Neural progenitor cell (in vitro differentiated cells): ENCODE measurements at regions not wholly inside any gene's neighbourhood (a gene's known extent, or its start where the extent isn't known, plus 50 kb on each side); places are given as distances from the start of the nearest gene placed in this dataset.

Experiments
- DNase-seq: peaks from one replicate; pipeline ENCODE4 v3.0.0-alpha.2; 2016; ENCODE audit warnings: low spot score
- H2AFZ ChIP-seq: fragments of 200-600 bp; sonication (generic); replicated peaks from 2 replicates; pipeline ENCODE4 v1.6.1; 2016; ENCODE audit warnings: antibody characterized with exemption
- H3F3A ChIP-seq: fragments of 200-600 bp; sonication (generic); 2 replicates; pipeline ENCODE4 v1.6.1; 2016; ENCODE audit warnings: antibody characterized with exemption, low read depth
- H3K27ac ChIP-seq: fragments of 200-600 bp; sonication (generic); 2 replicates; pipeline ENCODE4 v1.5.1; 2016; ENCODE audit warnings: mild to moderate bottlenecking
- H3K27me3 ChIP-seq: fragments of 200-600 bp; sonication (generic); 2 replicates; pipeline ENCODE4 v1.6.1; 2016; ENCODE audit warnings: mild to moderate bottlenecking, moderate library complexity
- H3K36me3 ChIP-seq: fragments of 200-600 bp; sonication (generic); 2 replicates; pipeline ENCODE4 v1.5.1; 2016
- H3K4me1 ChIP-seq: fragments of 200-600 bp; sonication (generic); 2 replicates; pipeline ENCODE4 v1.6.1; 2016; ENCODE audit warnings: mixed run types
- H3K4me2 ChIP-seq: fragments of 200-600 bp; sonication (generic); 2 replicates; pipeline ENCODE4 v1.6.1; 2016
- H3K4me3 ChIP-seq: fragments of 200-600 bp; sonication (generic); 2 replicates; pipeline ENCODE4 v1.5.1; 2016
- H3K79me2 ChIP-seq: fragments of 200-600 bp; sonication (generic); 2 replicates; pipeline ENCODE4 v1.6.1; 2016; ENCODE audit warnings: low read depth
- H3K9ac ChIP-seq: fragments of 200-600 bp; sonication (generic); 2 replicates; pipeline ENCODE4 v1.6.1; 2016
- H3K9me3 ChIP-seq: fragments of 200-600 bp; sonication (generic); 2 replicates; pipeline ENCODE4 v1.5.1; 2016; ENCODE audit warnings: low read depth
- H4K20me1 ChIP-seq: fragments of 200-600 bp; sonication (generic); 2 replicates; pipeline ENCODE4 v1.6.1; 2016; ENCODE audit warnings: low read depth
- H3K27ac Mint-ChIP-seq: 3 replicates; pipeline ENCODE4 v1.8.0; 2021; ENCODE audit warnings: mixed read lengths
- H3K27me3 Mint-ChIP-seq: 2 replicates; pipeline ENCODE4 v1.8.0; 2022; ENCODE audit warnings: low read depth, mild to moderate bottlenecking, inconsistent platforms, moderate library complexity, mixed read lengths; ENCODE audit not compliant: insufficient read depth
- H3K36me3 Mint-ChIP-seq: 3 replicates; pipeline ENCODE4 v1.8.0; 2021; ENCODE audit warnings: mixed read lengths
- H3K4me1 Mint-ChIP-seq: 3 replicates; pipeline ENCODE4 v1.8.0; 2021; ENCODE audit warnings: mixed read lengths
- H3K4me3 Mint-ChIP-seq: 3 replicates; pipeline ENCODE4 v1.8.0; 2021; ENCODE audit warnings: mild to moderate bottlenecking, moderate library complexity, mixed read lengths
- H3K9me3 Mint-ChIP-seq: 3 replicates; pipeline ENCODE4 v1.8.0; 2020; ENCODE audit warnings: mixed read lengths
- EZH2 ChIP-seq: fragments of 200-600 bp; sonication (generic); IDR thresholded peaks from 2 replicates; pipeline ENCODE4 v1.6.1; 2017; ENCODE audit warnings: antibody characterized with exemption, mild to moderate bottlenecking, moderate library complexity
- EZH2phosphoT487 ChIP-seq: fragments of 200-600 bp; sonication (generic); IDR thresholded peaks from 2 replicates; pipeline ENCODE4 v1.6.1; 2017; ENCODE audit warnings: antibody characterized with exemption
- TF ChIP-seq, protein P1 (sequence below): fragments of 200-600 bp; sonication (generic); IDR thresholded peaks from 2 replicates; pipeline ENCODE4 v1.5.1; 2017; ENCODE audit warnings: antibody characterized with exemption, mild to moderate bottlenecking

GRCh38 chr15:39213385-39213840 is 367.5 kb upstream of the THBS1 start:
- TF ChIP-seq EZH2 = no peak
- TF ChIP-seq, protein P1, sequence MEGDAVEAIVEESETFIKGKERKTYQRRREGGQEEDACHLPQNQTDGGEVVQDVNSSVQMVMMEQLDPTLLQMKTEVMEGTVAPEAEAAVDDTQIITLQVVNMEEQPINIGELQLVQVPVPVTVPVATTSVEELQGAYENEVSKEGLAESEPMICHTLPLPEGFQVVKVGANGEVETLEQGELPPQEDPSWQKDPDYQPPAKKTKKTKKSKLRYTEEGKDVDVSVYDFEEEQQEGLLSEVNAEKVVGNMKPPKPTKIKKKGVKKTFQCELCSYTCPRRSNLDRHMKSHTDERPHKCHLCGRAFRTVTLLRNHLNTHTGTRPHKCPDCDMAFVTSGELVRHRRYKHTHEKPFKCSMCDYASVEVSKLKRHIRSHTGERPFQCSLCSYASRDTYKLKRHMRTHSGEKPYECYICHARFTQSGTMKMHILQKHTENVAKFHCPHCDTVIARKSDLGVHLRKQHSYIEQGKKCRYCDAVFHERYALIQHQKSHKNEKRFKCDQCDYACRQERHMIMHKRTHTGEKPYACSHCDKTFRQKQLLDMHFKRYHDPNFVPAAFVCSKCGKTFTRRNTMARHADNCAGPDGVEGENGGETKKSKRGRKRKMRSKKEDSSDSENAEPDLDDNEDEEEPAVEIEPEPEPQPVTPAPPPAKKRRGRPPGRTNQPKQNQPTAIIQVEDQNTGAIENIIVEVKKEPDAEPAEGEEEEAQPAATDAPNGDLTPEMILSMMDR = no peak
- no peak for TF ChIP-seq EZH2phosphoT487
- peak overlapping the region; percentile 37 for H3K4me3 Mint-ChIP-seq
- H3K9me3 ChIP-seq = peaks cover 6% of the 10 kb centered on the region
- H3K27me3 ChIP-seq = no peaks in the 10 kb centered on the region
- peak overlapping the region; percentile 40 for H3K4me2 ChIP-seq
- peak overlapping the region; percentile 98 for H3K27ac Mint-ChIP-seq
- peak; percentile 92 for DNase-seq
- peaks cover 2% of the 10 kb centered on the region for H3K27me3 Mint-ChIP-seq
- H4K20me1 ChIP-seq = no peaks in the 10 kb centered on the region
- H3K79me2 ChIP-seq = no peaks in the 10 kb centered on the region
- H3K4me3 ChIP-seq = no peak overlapping the region
- H3K36me3 Mint-ChIP-seq = peaks cover 4% of the 10 kb centered on the region
- H3K9me3 Mint-ChIP-seq = peaks cover 29% of the 10 kb centered on the region
- H2AFZ ChIP-seq = no peak overlapping the region
- no peaks in the 10 kb centered on the region for H3K36me3 ChIP-seq
- no peak overlapping the region for H3K27ac ChIP-seq
- H3K4me1 Mint-ChIP-seq = peaks cover 15% of the 10 kb centered on the region
- H3K9ac ChIP-seq = no peak overlapping the region
- peaks cover 10% of the 10 kb centered on the region for H3F3A ChIP-seq
- peaks cover 13% of the 10 kb centered on the region for H3K4me1 ChIP-seq

- H3K9ac ChIP-seq = no peak overlapping the region
- peaks cover 33% of the 10 kb centered on the region for H3K9me3 Mint-ChIP-seq
- H3K27ac Mint-ChIP-seq = no peak overlapping the region
Measured at GRCh38 chr15:39215015-39215414, 365.9 kb upstream of the THBS1 start.

DNA sequence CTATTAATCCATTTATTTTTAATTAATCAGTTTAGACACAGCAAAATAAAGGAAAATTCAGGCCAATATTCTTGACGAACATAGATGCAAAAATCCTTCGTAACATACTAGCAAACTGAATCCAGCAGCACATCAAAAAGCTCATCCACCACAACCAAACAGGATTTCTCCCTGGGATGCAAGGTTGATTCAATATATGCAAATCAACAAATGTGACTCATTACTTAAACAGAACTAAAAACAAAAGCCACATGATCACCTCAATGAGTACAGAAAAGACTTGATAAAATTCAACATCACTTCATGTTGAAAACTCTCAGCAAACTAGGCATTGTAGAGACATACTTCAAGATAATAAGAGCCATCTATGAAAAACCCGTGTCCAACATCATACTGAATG is 364.1 kb upstream of the THBS1 start:
- DNase-seq = no peak
- H3K9me3 Mint-ChIP-seq = peaks cover 29% of the 10 kb centered on the region
- peaks cover 4% of the 10 kb centered on the region for H3K36me3 Mint-ChIP-seq
- peaks cover 15% of the 10 kb centered on the region for H3K4me1 Mint-ChIP-seq
- no peaks in the 10 kb centered on the region for H3K27me3 Mint-ChIP-seq
- Histone ChIP-seq H3K79me2 (no peaks in the 10 kb centered on the region), H3K9ac (no peak overlapping the region), H3K4me1 (peaks cover 13% of the 10 kb centered on the region), H3K4me2 (no peak overlapping the region), H4K20me1 (no peaks in the 10 kb centered on the region), H3K27ac (no peak overlapping the region), H3K9me3 (peaks cover 5% of the 10 kb centered on the region), H3K27me3 (no peaks in the 10 kb centered on the region), H3K36me3 (no peaks in the 10 kb centered on the region), H3F3A (peaks cover 10% of the 10 kb centered on the region), H2AFZ (no peak overlapping the region), H3K4me3 (no peak overlapping the region)
- no peak overlapping the region for H3K4me3 Mint-ChIP-seq
- H3K27ac Mint-ChIP-seq = no peak overlapping the region
- TF ChIP-seq EZH2phosphoT487 = no peak
- no peak for TF ChIP-seq EZH2
- TF ChIP-seq, protein P1 = no peak

More at GRCh38 chr15:39215015-39215414, 365.9 kb upstream of the THBS1 start:
- Histone ChIP-seq H3K27me3 (no peaks in the 10 kb centered on the region), H2AFZ (no peak overlapping the region), H3K4me1 (peaks cover 13% of the 10 kb centered on the region), H4K20me1 (no peaks in the 10 kb centered on the region), H3K36me3 (no peaks in the 10 kb centered on the region), H3K4me3 (no peak overlapping the region), H3K79me2 (no peaks in the 10 kb centered on the region), H3K27ac (no peak overlapping the region), H3K4me2 (no peak overlapping the region), H3F3A (peaks cover 10% of the 10 kb centered on the region), H3K9me3 (peaks cover 6% of the 10 kb centered on the region)
- peaks cover 15% of the 10 kb centered on the region for H3K4me1 Mint-ChIP-seq
- TF ChIP-seq EZH2phosphoT487 (no peak), EZH2 (no peak)
- TF ChIP-seq, protein P1 = no peak
- peaks cover 4% of the 10 kb centered on the region for H3K36me3 Mint-ChIP-seq
- peaks cover 2% of the 10 kb centered on the region for H3K27me3 Mint-ChIP-seq
- H3K4me3 Mint-ChIP-seq = no peak overlapping the region
- no peak for DNase-seq
